ENCODE measurements at regions not wholly inside any gene's neighbourhood (a gene's known extent, or its start where the extent isn't known, plus 50 kb on each side); places are given as distances from the start of the nearest gene placed in this dataset.

- no peaks in the 10 kb centered on the region for H3K36me3 ChIP-seq (ENCODE audit: control insufficient read depth in 1 of 2, insufficient read depth in 2 of 2, low read length in 2 of 2)
- H3K4me1 ChIP-seq (ENCODE audit: control insufficient read depth in 1 of 2, insufficient read depth in 2 of 2, low read length in 2 of 2): no peaks in the 10 kb centered on the region
- no peak for ATAC-seq
- H3K9me2 ChIP-seq (ENCODE audit: insufficient read depth): no peaks in the 10 kb centered on the region
- H3K4me3 ChIP-seq (replicated peaks in 1 of 2; ENCODE audit: low read depth in 1 of 2, low read length in 2 of 2): no peak overlapping the region
- H3K9me3 ChIP-seq (ENCODE audit: control insufficient read depth in 1 of 2, insufficient read depth in 1 of 2, low read depth in 1 of 2, low read length in 2 of 2): no peaks in the 10 kb centered on the region
- H4K20me1 ChIP-seq (ENCODE audit: insufficient read depth): no peaks in the 10 kb centered on the region
- POLR2A ChIA-PET: no interaction called here
- RAD21 ChIA-PET (ENCODE audit: low non-redundant PET in 1 of 2, low total read pairs in 2 of 2, uncharacterized antibody in 2 of 2, unreplicated experiment in 2 of 2): no interaction called here
- no peak overlapping the region for H3K27ac ChIP-seq (ENCODE audit: low read depth, low read length)
- no peaks in the 10 kb centered on the region for H3K79me2 ChIP-seq (ENCODE audit: insufficient read depth, low read length)
- no peak for DNase-seq (ENCODE audit: low read depth, low spot score)
- H3K27me3 ChIP-seq (ENCODE audit: insufficient read depth, low read length): no peaks in the 10 kb centered on the region
- intact Hi-C loops (cut with micrococcal nuclease): no loop called here
- TF ChIP-seq REST (IDR thresholded peaks at IDR 0.05; ENCODE audit: low read depth): no peak
- no peak for TF ChIP-seq CEBPB (IDR thresholded peaks at IDR 0.05; ENCODE audit: low read depth)
- no peak for TF ChIP-seq ZBTB33 (IDR thresholded peaks at IDR 0.05; ENCODE audit: extremely low read depth, insufficient replicate concordance, low read length)
- no peak for TF ChIP-seq SRF (IDR thresholded peaks at IDR 0.05; ENCODE audit: low read depth)
- TF ChIP-seq RAD21 (IDR thresholded peaks at IDR 0.05; ENCODE audit: low read depth): no peak
- TF ChIP-seq EGR1 (IDR thresholded peaks at IDR 0.05; ENCODE audit: low read depth): no peak
- no peak for TF ChIP-seq CBX3 (IDR thresholded peaks at IDR 0.05; ENCODE audit: low read depth)
- TF ChIP-seq SIN3A (IDR thresholded peaks at IDR 0.05; ENCODE audit: low read depth): no peak
- no peak for TF ChIP-seq MAX (IDR thresholded peaks at IDR 0.05)
- no peak for TF ChIP-seq ZFX (IDR thresholded peaks at IDR 0.05)
- no peak for TF ChIP-seq POLR2AphosphoS5 (IDR thresholded peaks at IDR 0.05; ENCODE audit: low read depth, low read length)
- TF ChIP-seq EZH2 (IDR thresholded peaks at IDR 0.05): no peak
- no peak for TF ChIP-seq ZNF274 (IDR thresholded peaks at IDR 0.05; ENCODE audit: low read depth, low read length)
- CTCF ChIA-PET: no interaction called here
- H2AFZ ChIP-seq (ENCODE audit: low read depth, low read length, poor library complexity, severe bottlenecking): no peak overlapping the region
- no peak overlapping the region for H3K4me2 ChIP-seq (ENCODE audit: low read length)
- no peak overlapping the region for H3K9ac ChIP-seq (ENCODE audit: low read length)
- BruUV-seq (replicated peaks): no TSS peak
Measured at GRCh38 chr5:9801908-9802307, 171.8 kb upstream of the TAS2R1 start.
